Gastrocnemius medialis (tissue), 4 donors: ENCODE measurements at regions not wholly inside any gene's neighbourhood (a gene's known extent, or its start where the extent isn't known, plus 50 kb on each side); places are given as distances from the start of the nearest gene placed in this dataset.

Experiments used
- POLR2A ChIP-seq, 2 donors: fragments of 450-650 bp; IDR thresholded peaks; one replicate each; pipeline ENCODE4 v1.6.1; 2017; ENCODE audit warnings: antibody characterized with exemption in 2 of 2, mild to moderate bottlenecking in 2 of 2, moderate library complexity in 2 of 2
- TF ChIP-seq, protein P1 (sequence below), 5 experiments: fragments of 450-650 bp in 3 of 5; fragments of 200-600 bp in 2 of 5; sonication (generic) in 2 of 5; IDR thresholded peaks in 4 of 5; conservative IDR thresholded peaks in 1 of 5; 1 replicate in 4 of 5; 2 replicates in 1 of 5; pipeline ENCODE4 v1.5.1; 2016 to 2019; ENCODE audit warnings: antibody characterized with exemption in 5 of 5, mild to moderate bottlenecking in 3 of 5, moderate library complexity in 3 of 5

DNA sequence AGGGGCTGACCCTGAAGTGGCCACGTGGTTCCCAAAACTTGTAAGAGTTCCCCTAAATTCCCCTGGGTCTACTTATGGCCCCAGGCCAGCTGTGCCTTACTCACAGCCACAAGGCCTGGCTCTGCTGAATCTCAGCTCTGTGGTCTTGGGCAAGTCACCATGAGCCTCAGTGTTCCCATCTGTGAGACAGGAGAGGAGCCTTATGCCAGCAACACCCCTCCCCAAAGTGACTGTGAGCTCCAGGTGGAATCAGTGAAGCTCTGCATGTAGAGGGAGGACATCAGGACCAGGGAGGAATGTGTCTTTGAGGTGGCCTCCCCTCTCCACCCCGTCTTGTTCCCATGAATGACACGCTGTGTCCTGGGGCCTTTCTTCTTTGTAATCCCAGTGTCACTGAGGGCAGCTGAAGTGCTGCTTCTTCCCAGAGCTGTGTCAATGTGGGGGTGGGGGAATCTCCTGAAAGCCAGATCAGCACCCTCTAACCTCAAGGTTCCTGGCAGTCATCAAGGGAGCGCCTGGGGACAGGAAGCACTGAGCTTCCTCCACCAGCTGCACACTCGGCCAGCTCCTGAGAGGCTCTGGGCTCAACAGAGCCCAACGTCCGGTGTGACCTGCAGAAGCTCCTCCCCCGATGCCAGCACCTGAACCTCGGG lies 258.9 kb downstream of the UACA start:
- TF ChIP-seq, protein P1, sequence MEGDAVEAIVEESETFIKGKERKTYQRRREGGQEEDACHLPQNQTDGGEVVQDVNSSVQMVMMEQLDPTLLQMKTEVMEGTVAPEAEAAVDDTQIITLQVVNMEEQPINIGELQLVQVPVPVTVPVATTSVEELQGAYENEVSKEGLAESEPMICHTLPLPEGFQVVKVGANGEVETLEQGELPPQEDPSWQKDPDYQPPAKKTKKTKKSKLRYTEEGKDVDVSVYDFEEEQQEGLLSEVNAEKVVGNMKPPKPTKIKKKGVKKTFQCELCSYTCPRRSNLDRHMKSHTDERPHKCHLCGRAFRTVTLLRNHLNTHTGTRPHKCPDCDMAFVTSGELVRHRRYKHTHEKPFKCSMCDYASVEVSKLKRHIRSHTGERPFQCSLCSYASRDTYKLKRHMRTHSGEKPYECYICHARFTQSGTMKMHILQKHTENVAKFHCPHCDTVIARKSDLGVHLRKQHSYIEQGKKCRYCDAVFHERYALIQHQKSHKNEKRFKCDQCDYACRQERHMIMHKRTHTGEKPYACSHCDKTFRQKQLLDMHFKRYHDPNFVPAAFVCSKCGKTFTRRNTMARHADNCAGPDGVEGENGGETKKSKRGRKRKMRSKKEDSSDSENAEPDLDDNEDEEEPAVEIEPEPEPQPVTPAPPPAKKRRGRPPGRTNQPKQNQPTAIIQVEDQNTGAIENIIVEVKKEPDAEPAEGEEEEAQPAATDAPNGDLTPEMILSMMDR (IDR thresholded peaks at IDR 0.05 in 4 of 5, conservative IDR thresholded peaks at IDR 0.05 in 1 of 5): no peak
- TF ChIP-seq POLR2A (IDR thresholded peaks at IDR 0.05): no peak
